GM21717 (cell line): ENCODE measurements at regions not wholly inside any gene's neighbourhood (a gene's known extent, or its start where the extent isn't known, plus 50 kb on each side); places are given as distances from the start of the nearest gene placed in this dataset.

Source experiments
- ATAC-seq: cut with Tn5 transposase; IDR thresholded peaks from one replicate; pipeline ENCODE4 v1.9.1; 2021; ENCODE audit warnings: mild to moderate bottlenecking, moderate library complexity; ENCODE audit not compliant: unreplicated experiment

- ATAC-seq, result no peak
Measured at GRCh38 chr9:106684940-106685695, 177.8 kb upstream of the ZNF462 start.

GRCh38 chr9:106689089-106689488 lies 173.9 kb upstream of the ZNF462 start:
- no peak for ATAC-seq

- no peak for ATAC-seq
Measured at GRCh38 chr9:106691627-106692026, 171.3 kb upstream of the ZNF462 start.

GRCh38 chr9:106693558-106693957 lies 169.4 kb upstream of the ZNF462 start:
- ATAC-seq, result no peak

- ATAC-seq, result no peak
Measured at GRCh38 chr9:106696804-106697203, 166.2 kb upstream of the ZNF462 start.

- ATAC-seq, result no peak
Measured at GRCh38 chr9:106697390-106697749, 165.6 kb upstream of the ZNF462 start.

- ATAC-seq, result no peak
Measured at GRCh38 chr9:106697750-106698502, 165.0 kb upstream of the ZNF462 start.

- no peak for ATAC-seq
Measured at GRCh38 chr9:106700676-106701075, 162.3 kb upstream of the ZNF462 start.

GRCh38 chr9:106701611-106702010 lies 161.4 kb upstream of the ZNF462 start:
- no peak for ATAC-seq

GRCh38 chr9:106704056-106704615 lies 158.8 kb upstream of the ZNF462 start:
- ATAC-seq, result no peak

GRCh38 chr9:106707291-106707690 lies 155.7 kb upstream of the ZNF462 start:
- no peak for ATAC-seq

- no peak for ATAC-seq
Measured at GRCh38 chr9:106707738-106708474, 155.1 kb upstream of the ZNF462 start.

GRCh38 chr9:106708475-106709146 lies 154.4 kb upstream of the ZNF462 start:
- no peak for ATAC-seq

GRCh38 chr9:106712279-106712678 lies 150.7 kb upstream of the ZNF462 start:
- ATAC-seq, result no peak

GRCh38 chr9:106713206-106713605 lies 149.8 kb upstream of the ZNF462 start:
- ATAC-seq, result no peak

GRCh38 chr9:106716820-106717219 lies 146.1 kb upstream of the ZNF462 start:
- no peak for ATAC-seq

GRCh38 chr9:106717686-106718085 lies 145.3 kb upstream of the ZNF462 start:
- no peak for ATAC-seq

- ATAC-seq, result no peak
Measured at GRCh38 chr9:106718936-106719335, 144.0 kb upstream of the ZNF462 start.

- no peak for ATAC-seq
Measured at GRCh38 chr9:106722051-106722753, 140.8 kb upstream of the ZNF462 start.

GRCh38 chr9:106723926-106724325 lies 139.0 kb upstream of the ZNF462 start:
- no peak for ATAC-seq
